ENCODE measurements at regions not wholly inside any gene's neighbourhood (a gene's known extent, or its start where the extent isn't known, plus 50 kb on each side); places are given as distances from the start of the nearest gene placed in this dataset.
"Not testable (repeated sequence)": the region's sequence is repeated elsewhere in the genome, so short reads cannot be mapped to it uniquely, and the experiment has no call there.

DNA sequence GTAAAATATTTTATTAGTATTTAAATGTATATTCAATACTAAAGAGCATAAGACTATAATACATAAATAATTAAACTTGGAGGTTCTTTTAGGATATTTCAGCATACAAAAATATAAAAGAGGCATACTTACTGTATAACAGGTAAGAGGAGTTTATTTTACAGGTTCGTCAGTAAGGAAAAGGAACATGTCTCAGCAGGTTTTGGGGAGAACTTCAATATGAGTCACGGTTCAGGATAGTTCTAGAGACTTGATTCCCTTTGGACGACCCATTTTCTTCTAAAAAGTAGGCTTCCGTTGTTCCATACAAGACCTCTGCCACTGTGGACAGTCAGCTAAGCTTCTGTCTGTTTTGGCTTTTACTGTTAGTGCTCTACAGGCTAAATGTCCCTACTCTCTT is 181.1 kb downstream of the ALX1 start:
- POLR2A ChIA-PET, result no interaction called here
- CTCF ChIA-PET, result no interaction called here
- no peaks in the 10 kb centered on the region for H3K27me3 ChIP-seq (ENCODE audit: control insufficient read depth, insufficient read depth, low read length)
- DNase-seq (ENCODE audit: low read depth), result no peak
- TF ChIP-seq, protein P1, sequence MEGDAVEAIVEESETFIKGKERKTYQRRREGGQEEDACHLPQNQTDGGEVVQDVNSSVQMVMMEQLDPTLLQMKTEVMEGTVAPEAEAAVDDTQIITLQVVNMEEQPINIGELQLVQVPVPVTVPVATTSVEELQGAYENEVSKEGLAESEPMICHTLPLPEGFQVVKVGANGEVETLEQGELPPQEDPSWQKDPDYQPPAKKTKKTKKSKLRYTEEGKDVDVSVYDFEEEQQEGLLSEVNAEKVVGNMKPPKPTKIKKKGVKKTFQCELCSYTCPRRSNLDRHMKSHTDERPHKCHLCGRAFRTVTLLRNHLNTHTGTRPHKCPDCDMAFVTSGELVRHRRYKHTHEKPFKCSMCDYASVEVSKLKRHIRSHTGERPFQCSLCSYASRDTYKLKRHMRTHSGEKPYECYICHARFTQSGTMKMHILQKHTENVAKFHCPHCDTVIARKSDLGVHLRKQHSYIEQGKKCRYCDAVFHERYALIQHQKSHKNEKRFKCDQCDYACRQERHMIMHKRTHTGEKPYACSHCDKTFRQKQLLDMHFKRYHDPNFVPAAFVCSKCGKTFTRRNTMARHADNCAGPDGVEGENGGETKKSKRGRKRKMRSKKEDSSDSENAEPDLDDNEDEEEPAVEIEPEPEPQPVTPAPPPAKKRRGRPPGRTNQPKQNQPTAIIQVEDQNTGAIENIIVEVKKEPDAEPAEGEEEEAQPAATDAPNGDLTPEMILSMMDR (IDR thresholded peaks at IDR 0.05; ENCODE audit: insufficient read depth, low read depth, low read length), result no peak
- no peaks in the 10 kb centered on the region for H3K36me3 ChIP-seq (ENCODE audit: control insufficient read depth, insufficient read depth, low read length)
- H3K4me3 ChIP-seq (ENCODE audit: low read depth, low read length), result no peak overlapping the region

DNA sequence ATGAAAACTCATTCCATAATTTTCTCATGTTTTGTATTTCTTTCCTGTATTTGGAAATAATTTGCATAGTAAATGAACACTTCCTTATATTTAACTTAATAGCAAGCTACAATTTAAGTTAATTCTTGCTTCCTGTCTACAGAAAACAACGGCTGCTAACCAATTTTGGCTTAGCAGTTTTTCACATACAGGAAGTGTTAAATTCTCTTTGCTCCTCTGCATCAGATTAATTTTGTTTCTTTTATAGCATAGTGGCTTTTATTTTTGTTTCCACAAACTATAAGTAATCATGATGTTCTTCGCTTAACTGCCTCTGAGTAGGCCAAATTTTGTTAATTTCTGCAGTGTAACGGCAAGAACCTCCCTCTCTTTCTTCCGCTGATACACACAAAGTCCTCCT is 182.9 kb downstream of the ALX1 start:
- CTCF ChIA-PET, result interaction anchor here (2.7 kb wide), 1 partner anchor 404 kb away, joined by 9 read pairs; no protein-coding TSS in a partner anchor

DNA sequence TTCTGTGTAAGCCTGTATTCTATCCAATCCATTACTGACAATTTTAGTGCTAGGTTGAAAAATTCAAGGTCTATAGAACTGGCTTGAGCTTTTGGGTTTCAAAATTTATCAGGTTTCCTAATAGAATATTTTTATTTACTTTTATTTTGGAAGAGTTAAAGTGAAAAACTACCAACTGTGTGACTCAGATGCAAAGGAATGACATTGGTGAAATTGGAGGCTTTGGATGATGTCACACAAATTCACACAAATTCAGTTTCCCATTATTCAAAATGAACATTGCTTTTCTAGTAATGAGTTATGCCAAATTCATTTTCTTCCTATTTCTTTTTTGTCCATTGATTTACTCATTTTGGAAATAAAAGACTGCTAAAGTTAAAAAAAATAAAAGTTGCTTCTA is 186.9 kb downstream of the ALX1 start:
- no peak for DNase-seq (ENCODE audit: low read depth)
- POLR2A ChIA-PET, result no interaction called here
- CTCF ChIA-PET, result interaction anchor here (0.6 to 3.6 kb wide), 4 partner anchors 12 to 454 kb away, joined by 3 to 49 read pairs (median 4); no protein-coding TSS in a partner anchor
- H3K27me3 ChIP-seq (ENCODE audit: control insufficient read depth, insufficient read depth, low read length), result no peaks in the 10 kb centered on the region
- H3K36me3 ChIP-seq (ENCODE audit: control insufficient read depth, insufficient read depth, low read length), result no peaks in the 10 kb centered on the region
- TF ChIP-seq, protein P1 (IDR thresholded peaks at IDR 0.05; ENCODE audit: insufficient read depth, low read depth, low read length), result no peak
- H3K4me3 ChIP-seq (ENCODE audit: low read depth, low read length), result no peak overlapping the region

More for the DNA sequence above, 182.9 kb downstream of the ALX1 start:
- Histone ChIP-seq H3K4me3 (ENCODE audit: low read depth, low read length) (no peak overlapping the region), H3K27me3 (ENCODE audit: control insufficient read depth, insufficient read depth, low read length) (no peaks in the 10 kb centered on the region), H3K36me3 (ENCODE audit: control insufficient read depth, insufficient read depth, low read length) (no peaks in the 10 kb centered on the region)
- POLR2A ChIA-PET, result no interaction called here
- no peak for DNase-seq (ENCODE audit: low read depth)
- TF ChIP-seq, protein P1 (IDR thresholded peaks at IDR 0.05; ENCODE audit: insufficient read depth, low read depth, low read length), result no peak

DNA sequence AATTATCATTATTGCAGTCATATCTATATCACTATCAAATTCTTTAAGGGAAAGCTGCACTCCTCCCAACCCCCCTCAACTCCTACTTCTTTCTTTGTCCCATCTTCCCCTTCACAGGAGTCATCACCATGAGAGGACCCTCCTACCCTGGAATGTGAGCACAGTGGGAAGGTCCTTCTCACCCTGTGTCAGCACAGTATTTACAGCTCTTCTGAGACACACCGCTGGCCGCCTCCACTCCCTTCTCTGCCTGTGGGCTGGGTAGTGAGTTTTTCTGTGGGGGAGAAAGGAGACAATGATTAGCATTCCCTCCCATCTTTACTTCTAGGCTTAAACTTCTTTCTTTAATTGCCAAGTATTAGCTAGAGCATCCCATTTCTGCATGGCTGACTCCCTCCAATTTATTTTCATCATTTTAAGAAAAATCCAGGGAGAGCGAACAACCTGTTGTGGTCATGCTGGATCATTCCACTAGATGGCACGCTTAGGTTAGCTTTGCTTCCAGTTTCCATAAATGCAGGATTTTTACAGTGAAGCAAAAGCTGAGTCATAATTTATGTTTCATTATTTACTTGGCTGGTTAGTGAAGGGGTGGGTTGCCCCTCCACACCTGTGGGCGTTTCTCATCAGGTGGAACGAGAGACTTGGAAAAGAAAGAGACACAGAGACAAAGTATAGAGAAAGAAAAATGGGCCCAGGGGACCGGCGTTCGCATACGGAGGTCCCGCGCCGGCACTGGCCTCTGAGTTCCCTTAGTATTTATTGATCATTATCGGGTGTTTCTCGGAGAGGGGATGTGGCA is 188.5 kb downstream of the ALX1 start:
- peak overlapping the region; percentile 21 for H3K4me3 ChIP-seq (ENCODE audit: low read depth, low read length)
- TF ChIP-seq, protein P1 (IDR thresholded peaks at IDR 0.05; ENCODE audit: insufficient read depth, low read depth, low read length), result peak; percentile 84
- ChIA-PET CTCF (interaction anchor here (0.6 to 3.6 kb wide), 18 partner anchors 12 to 452 kb away, joined by 3 to 49 read pairs (median 4); no protein-coding TSS in a partner anchor), POLR2A (no interaction called here)
- DNase-seq (ENCODE audit: low read depth), result peak; percentile 10
- no peaks in the 10 kb centered on the region for H3K36me3 ChIP-seq (ENCODE audit: control insufficient read depth, insufficient read depth, low read length)
- no peaks in the 10 kb centered on the region for H3K27me3 ChIP-seq (ENCODE audit: control insufficient read depth, insufficient read depth, low read length)

DNA sequence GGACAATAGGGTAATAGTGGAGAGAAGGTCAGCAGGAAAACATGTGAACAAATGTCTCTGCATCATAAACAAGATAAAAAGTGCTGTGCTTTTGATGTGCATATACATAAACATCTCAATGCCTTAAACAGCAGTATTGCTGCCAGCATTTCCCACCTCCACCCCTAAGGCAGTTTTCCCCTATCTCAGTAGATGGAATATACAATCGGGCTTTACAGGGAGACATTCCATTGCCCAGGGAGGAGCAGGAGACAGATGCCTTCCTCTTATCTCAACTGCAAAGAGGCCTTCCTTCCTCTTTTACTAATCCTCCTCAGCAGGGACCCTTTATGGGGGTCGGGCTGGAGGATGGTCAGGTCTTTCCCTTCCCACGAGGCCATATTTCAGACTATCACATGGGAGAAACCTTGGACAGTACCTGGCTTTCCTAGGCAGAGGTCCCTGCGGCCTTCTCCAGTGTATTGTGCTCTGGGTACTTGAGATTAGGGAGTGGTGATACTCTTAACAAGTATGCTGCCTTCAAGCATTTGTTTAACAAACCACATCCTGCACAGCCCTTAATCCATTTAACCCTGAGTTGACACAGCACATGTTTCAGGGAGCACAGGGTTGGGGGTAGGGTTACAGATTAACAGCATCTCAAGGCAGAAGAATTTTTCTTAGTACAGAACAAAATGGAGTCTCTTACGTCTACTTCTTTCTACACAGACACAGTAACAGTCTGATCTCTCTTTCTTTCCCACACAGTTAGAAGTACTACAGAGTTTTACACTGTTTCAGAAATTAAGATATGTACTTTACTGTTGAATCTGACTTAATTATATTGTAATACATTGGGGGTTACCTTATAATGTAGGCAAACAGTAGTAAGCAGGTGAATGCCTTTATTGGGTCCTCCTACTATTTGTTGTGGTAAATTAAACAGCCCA is 189.4 kb downstream of the ALX1 start:
- H3K27me3 ChIP-seq (ENCODE audit: control insufficient read depth, insufficient read depth, low read length); H3K4me3 ChIP-seq (ENCODE audit: low read depth, low read length); H3K36me3 ChIP-seq (ENCODE audit: control insufficient read depth, insufficient read depth, low read length); DNase-seq (ENCODE audit: low read depth); POLR2A ChIA-PET: not testable (repeated sequence)
- CTCF ChIA-PET, result interaction anchor here (0.6 to 3.6 kb wide), 15 partner anchors 11 to 451 kb away, joined by 3 to 49 read pairs (median 4); no protein-coding TSS in a partner anchor

DNA sequence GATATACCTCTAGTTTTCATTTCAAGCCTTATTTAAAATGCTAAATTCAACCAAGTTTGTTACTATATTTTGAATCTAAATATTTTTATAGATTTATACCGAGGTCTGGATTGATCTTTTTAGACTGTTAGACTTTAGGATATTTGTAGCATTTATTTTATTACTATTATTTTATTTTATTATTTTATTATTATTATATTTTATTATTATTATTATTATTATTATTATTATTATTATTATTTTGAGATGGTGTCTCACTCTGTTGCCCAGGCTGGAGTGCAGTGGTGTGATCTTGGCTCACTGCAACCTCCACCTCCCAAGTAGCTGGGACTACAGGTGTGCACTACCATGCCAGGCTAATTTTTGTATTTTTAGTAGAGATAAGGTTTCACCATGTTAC is 195.3 kb downstream of the ALX1 start:
- H3K4me3 ChIP-seq (ENCODE audit: low read depth, low read length); POLR2A ChIA-PET; DNase-seq (ENCODE audit: low read depth); H3K36me3 ChIP-seq (ENCODE audit: control insufficient read depth, insufficient read depth, low read length); H3K27me3 ChIP-seq (ENCODE audit: control insufficient read depth, insufficient read depth, low read length): not testable (repeated sequence)
- CTCF ChIA-PET, result interaction anchor here (1.2 to 2.4 kb wide), 4 partner anchors 9 to 396 kb away, joined by 4 to 29 read pairs (median 9); no protein-coding TSS in a partner anchor
